CD4-positive, alpha-beta memory T cell (primary cell): ENCODE measurements at regions not wholly inside any gene's neighbourhood (a gene's known extent, or its start where the extent isn't known, plus 50 kb on each side); places are given as distances from the start of the nearest gene placed in this dataset.

Experiments
- CTCF ChIA-PET: fragments of 350-600 bp; sonication (Branson Sonifier 250); formaldehyde crosslinking; loops from one replicate; lab custom pipeline; 2021; ENCODE audit warnings: inconsistent platforms; ENCODE audit not compliant: partially characterized antibody; lab: Charles Lee
- POLR2A ChIA-PET: fragments of 350-600 bp; sonication (Branson Sonifier 250); formaldehyde crosslinking; loops from one replicate; lab custom pipeline; 2021; ENCODE audit not compliant: partially characterized antibody; lab: Charles Lee
- DNase-seq, 5 donors: peaks; one replicate each; pipeline versions ENCODE4 v3.0.0 to v3.0.0-alpha.2; 2020 to 2022; ENCODE audit warnings: mixed read lengths in 1 of 5
- H3K27ac ChIP-seq: one replicate; pipeline ENCODE4 v1.7.0; 2013; ENCODE audit warnings: low read depth, low read length
- H3K27me3 ChIP-seq: 2 replicates; pipeline ENCODE4 v1.7.0; 2013; ENCODE audit warnings: mild to moderate bottlenecking, low read length, moderate library complexity; ENCODE audit not compliant: insufficient read depth
- H3K36me3 ChIP-seq: 2 replicates; pipeline ENCODE4 v1.7.0; 2013; ENCODE audit warnings: mild to moderate bottlenecking, low read length, moderate library complexity; ENCODE audit not compliant: insufficient read depth
- H3K4me1 ChIP-seq: 2 replicates; pipeline ENCODE4 v1.7.0; 2013; ENCODE audit warnings: mild to moderate bottlenecking, low read length, moderate library complexity; ENCODE audit not compliant: insufficient read depth
- H3K4me3 ChIP-seq, 2 donors: one replicate each; pipeline ENCODE4 v1.7.0; 2013; ENCODE audit warnings: low read length in 2 of 2, mild to moderate bottlenecking in 1 of 2
- H3K9me3 ChIP-seq, 2 donors: one replicate each; pipeline ENCODE4 v1.7.0; 2013; ENCODE audit warnings: low read length in 2 of 2, control low read depth in 1 of 2; ENCODE audit not compliant: control insufficient read depth in 1 of 2
- H3K27ac Mint-ChIP-seq, 7 donors: one replicate each; pipeline ENCODE4 v1.8.0; 2020 to 2021; ENCODE audit warnings: mixed read lengths in 7 of 7, mild to moderate bottlenecking in 6 of 7, inconsistent platforms in 3 of 7, moderate library complexity in 3 of 7
- H3K27me3 Mint-ChIP-seq, 2 donors: one replicate each; pipeline ENCODE4 v1.8.0; 2020 to 2021; ENCODE audit warnings: mixed read lengths in 2 of 2
- H3K36me3 Mint-ChIP-seq, 2 donors: one replicate each; pipeline ENCODE4 v1.8.0; 2020 to 2021; ENCODE audit warnings: mixed read lengths in 2 of 2, inconsistent platforms in 1 of 2, mild to moderate bottlenecking in 1 of 2
- H3K4me1 Mint-ChIP-seq, 4 donors: one replicate each; pipeline ENCODE4 v1.8.0; 2020 to 2021; ENCODE audit warnings: mixed read lengths in 4 of 4, mild to moderate bottlenecking in 1 of 4
- H3K4me3 Mint-ChIP-seq, 8 donors: one replicate each; pipeline ENCODE4 v1.8.0; 2020 to 2021; ENCODE audit warnings: mixed read lengths in 8 of 8, mild to moderate bottlenecking in 7 of 8, moderate library complexity in 6 of 8, inconsistent platforms in 3 of 8
- H3K9me3 Mint-ChIP-seq, 8 donors: one replicate each; pipeline ENCODE4 v1.8.0; 2020 to 2021; ENCODE audit warnings: mixed read lengths in 8 of 8, mild to moderate bottlenecking in 5 of 8, inconsistent platforms in 3 of 8, moderate library complexity in 1 of 8
- intact Hi-C: fragments of 100-400 bp; cut with micrococcal nuclease; formaldehyde crosslinking; loops from one replicate; pipeline ENCODE4 v1.15.1; 2023

DNA sequence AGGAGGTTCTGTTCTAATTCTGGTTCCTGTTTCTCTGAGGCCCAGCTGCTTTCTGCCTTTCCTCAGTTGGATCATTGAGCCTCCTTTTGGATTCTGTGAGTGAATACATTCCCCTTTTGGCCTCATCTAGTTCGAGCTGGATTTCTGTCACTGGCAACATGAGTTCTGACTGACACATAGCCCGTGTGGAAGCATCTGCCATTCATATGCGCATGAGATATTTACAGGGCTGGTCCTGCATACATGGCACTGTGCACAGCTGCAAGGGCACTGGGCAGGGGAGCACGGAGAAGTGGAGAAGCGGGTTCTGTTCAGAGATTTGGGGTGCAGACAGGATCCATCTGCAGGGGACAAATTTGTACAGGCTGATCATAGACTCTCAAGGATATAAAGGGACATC lies 352.8 kb downstream of the RPS24 start:
- Mint-ChIP-seq H3K36me3 (no peaks in the 10 kb centered on the region), H3K27ac (no peak overlapping the region), H3K9me3 (no peaks in the 10 kb centered on the region), H3K4me1 (no peaks in the 10 kb centered on the region), H3K4me3 (no peak overlapping the region), H3K27me3 (peaks cover 0 to 26% of the 10 kb centered on the region in 2 donors)
- Histone ChIP-seq H3K27ac (no peak overlapping the region), H3K36me3 (no peaks in the 10 kb centered on the region), H3K4me3 (no peak overlapping the region), H3K27me3 (no peaks in the 10 kb centered on the region), H3K4me1 (no peaks in the 10 kb centered on the region), H3K9me3 (no peaks in the 10 kb centered on the region)
- intact Hi-C loops: no loop called here
- CTCF ChIA-PET: no interaction called here
- POLR2A ChIA-PET: no interaction called here
- no peak for DNase-seq

DNA sequence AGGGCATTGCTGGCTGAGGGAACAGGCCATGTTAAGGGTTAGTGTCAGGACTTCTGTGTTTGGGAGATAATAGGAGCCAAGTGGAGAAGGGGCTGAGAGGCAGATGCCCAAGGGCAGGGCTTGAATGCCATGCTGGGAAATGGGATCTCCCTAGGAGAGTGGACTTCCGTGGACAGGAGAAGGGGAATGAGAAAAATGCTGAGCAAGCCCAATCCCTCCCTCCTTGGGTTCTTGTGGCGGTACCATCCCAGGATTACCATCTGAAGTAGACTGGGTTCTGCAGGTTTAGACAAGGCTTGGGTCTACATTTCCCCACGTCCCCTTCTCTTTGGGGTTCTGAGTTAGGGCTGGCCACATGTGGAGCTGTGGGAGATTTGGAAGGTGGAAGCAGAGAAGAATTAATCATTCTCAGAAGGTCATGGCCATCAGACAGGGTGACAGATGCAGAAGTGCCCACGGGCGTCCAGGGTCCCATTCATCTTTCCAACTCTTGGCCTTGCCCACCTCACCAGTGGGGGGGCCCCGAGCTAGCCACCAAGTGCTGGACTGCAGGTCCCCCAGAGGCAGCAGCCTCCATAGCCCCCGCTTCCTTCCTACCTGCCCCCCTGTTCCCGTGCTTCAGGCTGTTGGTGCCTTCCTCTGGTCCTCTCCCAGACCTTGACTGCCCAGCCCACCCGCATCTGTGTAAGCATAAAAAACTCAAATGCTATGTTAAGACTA lies 354.8 kb downstream of the RPS24 start:
- Mint-ChIP-seq H3K27me3 (peaks cover 0 to 21% of the 10 kb centered on the region in 2 donors), H3K4me1 (no peaks in the 10 kb centered on the region), H3K9me3 (no peaks in the 10 kb centered on the region), H3K4me3 (no peak overlapping the region), H3K36me3 (no peaks in the 10 kb centered on the region), H3K27ac (no peak overlapping the region)
- Histone ChIP-seq H3K27ac (no peak overlapping the region), H3K4me3 (no peak overlapping the region), H3K36me3 (no peaks in the 10 kb centered on the region), H3K27me3 (no peaks in the 10 kb centered on the region), H3K9me3 (no peaks in the 10 kb centered on the region), H3K4me1 (no peaks in the 10 kb centered on the region)
- intact Hi-C loops: no loop called here
- ChIA-PET POLR2A (no interaction called here), CTCF (no interaction called here)
- no peak for DNase-seq

DNA sequence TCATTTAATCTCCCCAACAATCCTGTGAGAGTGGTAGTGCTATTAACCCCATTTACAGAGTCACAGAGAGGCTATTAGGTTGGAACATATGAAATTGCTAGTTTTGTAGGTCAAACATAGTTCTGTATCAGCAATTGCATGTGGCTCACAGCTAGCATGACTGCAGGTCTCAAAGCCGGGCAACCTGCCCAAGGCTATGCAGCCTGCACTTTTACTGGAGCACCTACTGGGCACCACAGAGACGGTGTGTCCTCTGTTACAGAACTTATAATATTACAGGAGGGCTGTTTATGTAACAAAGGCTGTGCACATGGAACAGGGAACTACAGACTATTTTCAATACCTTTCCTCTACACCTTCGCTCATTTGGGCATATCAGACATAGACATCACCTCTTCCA lies 355.8 kb downstream of the RPS24 start:
- Mint-ChIP-seq H3K27me3 (peaks cover 0 to 21% of the 10 kb centered on the region in 2 donors), H3K9me3 (no peaks in the 10 kb centered on the region), H3K4me1 (no peaks in the 10 kb centered on the region), H3K4me3 (no peak overlapping the region), H3K27ac (no peak overlapping the region), H3K36me3 (no peaks in the 10 kb centered on the region)
- Histone ChIP-seq H3K9me3 (no peaks in the 10 kb centered on the region), H3K4me1 (no peaks in the 10 kb centered on the region), H3K27ac (no peak overlapping the region), H3K36me3 (no peaks in the 10 kb centered on the region), H3K27me3 (no peaks in the 10 kb centered on the region), H3K4me3 (no peak overlapping the region)
- ChIA-PET CTCF (no interaction called here), POLR2A (no interaction called here)
- intact Hi-C loops: no loop called here
- DNase-seq: no peak

DNA sequence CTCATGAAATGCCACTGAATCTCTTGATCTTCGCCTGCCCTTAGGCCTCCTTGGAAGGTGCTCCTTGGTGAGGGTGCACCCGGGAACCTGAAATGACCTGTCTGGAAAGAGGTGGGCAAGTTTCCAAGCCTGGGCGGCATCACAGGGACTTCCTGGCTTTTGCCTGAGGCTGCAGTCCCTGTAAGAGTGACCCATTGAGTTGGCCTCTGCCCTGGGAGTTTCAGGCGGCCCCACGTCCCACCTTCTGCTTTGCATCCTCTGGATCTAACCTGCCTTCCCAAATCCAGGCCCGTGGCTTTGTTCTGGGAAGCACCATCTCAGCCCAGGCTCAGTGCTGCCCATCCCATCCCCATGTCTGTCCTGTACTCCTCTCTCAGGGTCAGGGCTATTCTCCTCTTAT lies 356.4 kb downstream of the RPS24 start:
- Mint-ChIP-seq H3K36me3 (no peaks in the 10 kb centered on the region), H3K27me3 (peaks cover 0 to 17% of the 10 kb centered on the region in 2 donors), H3K4me3 (no peak overlapping the region), H3K27ac (no peak overlapping the region), H3K9me3 (no peaks in the 10 kb centered on the region), H3K4me1 (no peaks in the 10 kb centered on the region)
- ChIA-PET POLR2A (no interaction called here), CTCF (interaction anchor here (1.0 kb wide), 1 partner anchor 9 kb away, joined by 3 read pairs; no protein-coding TSS in a partner anchor)
- DNase-seq: no peak
- H3K27ac ChIP-seq: no peak overlapping the region
- no peaks in the 10 kb centered on the region for H3K36me3 ChIP-seq
- no peaks in the 10 kb centered on the region for H3K27me3 ChIP-seq
- intact Hi-C loops: no loop called here
- H3K4me3 ChIP-seq: no peak overlapping the region
- no peaks in the 10 kb centered on the region for H3K9me3 ChIP-seq
- no peaks in the 10 kb centered on the region for H3K4me1 ChIP-seq

DNA sequence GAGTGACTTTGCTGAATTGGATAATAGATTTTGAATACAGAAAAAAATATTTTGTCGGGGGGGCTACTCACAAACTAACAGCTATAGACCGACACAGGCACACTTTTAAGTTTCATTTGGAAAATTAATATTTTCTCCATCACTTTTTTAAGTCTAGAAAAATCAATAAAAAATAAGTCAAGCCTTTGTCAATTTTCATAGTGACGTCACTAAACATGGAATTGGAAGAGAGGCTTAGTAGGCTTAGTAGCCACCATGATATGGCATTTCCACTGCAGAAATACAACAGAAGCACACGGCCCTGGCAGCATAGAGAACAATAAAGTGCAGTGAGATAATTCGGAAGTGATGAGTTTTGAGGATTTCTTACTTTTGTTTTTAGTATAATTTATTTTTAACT lies 357.2 kb downstream of the RPS24 start:
- Histone ChIP-seq H3K27ac (no peak overlapping the region), H3K4me1 (no peaks in the 10 kb centered on the region), H3K9me3 (no peaks in the 10 kb centered on the region), H3K4me3 (no peak overlapping the region), H3K36me3 (no peaks in the 10 kb centered on the region), H3K27me3 (no peaks in the 10 kb centered on the region)
- Mint-ChIP-seq H3K9me3 (no peaks in the 10 kb centered on the region), H3K4me3 (no peak overlapping the region), H3K27ac (no peak overlapping the region), H3K36me3 (no peaks in the 10 kb centered on the region), H3K4me1 (no peaks in the 10 kb centered on the region), H3K27me3 (peaks cover 0 to 12% of the 10 kb centered on the region in 2 donors)
- intact Hi-C loops: no loop called here
- no peak for DNase-seq
- POLR2A ChIA-PET: no interaction called here
- CTCF ChIA-PET: interaction anchor here (1.0 kb wide), 1 partner anchor 10 kb away, joined by 3 read pairs; no protein-coding TSS in a partner anchor

DNA sequence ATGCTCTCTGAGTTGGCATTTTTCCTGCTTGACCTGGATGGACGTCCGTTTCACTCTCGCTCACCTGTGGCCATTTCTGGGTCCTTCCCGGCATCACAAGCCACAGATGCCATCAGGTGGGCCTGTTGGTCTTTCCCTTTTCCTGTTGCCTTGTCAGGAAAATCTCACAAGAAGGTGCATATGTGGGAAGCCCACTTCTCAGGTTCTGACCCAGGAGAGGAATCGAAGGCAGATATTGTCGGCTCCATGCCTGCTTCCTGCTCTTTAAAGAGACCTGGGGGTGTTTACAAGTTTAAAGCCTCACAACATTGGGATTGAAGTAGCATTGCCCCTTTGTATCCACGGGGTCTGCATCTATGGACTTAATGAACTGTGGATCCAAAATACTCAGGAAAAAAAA lies 357.9 kb downstream of the RPS24 start:
- Mint-ChIP-seq H3K27ac (no peak overlapping the region), H3K4me1 (no peaks in the 10 kb centered on the region), H3K4me3 (no peak overlapping the region), H3K36me3 (no peaks in the 10 kb centered on the region), H3K9me3 (no peaks in the 10 kb centered on the region), H3K27me3 (peaks cover 0 to 9% of the 10 kb centered on the region in 2 donors)
- CTCF ChIA-PET: no interaction called here
- intact Hi-C loops: no loop called here
- Histone ChIP-seq H3K27ac (no peak overlapping the region), H3K27me3 (no peaks in the 10 kb centered on the region), H3K4me3 (no peak overlapping the region), H3K9me3 (no peaks in the 10 kb centered on the region), H3K4me1 (no peaks in the 10 kb centered on the region), H3K36me3 (no peaks in the 10 kb centered on the region)
- POLR2A ChIA-PET: no interaction called here
- no peak for DNase-seq

DNA sequence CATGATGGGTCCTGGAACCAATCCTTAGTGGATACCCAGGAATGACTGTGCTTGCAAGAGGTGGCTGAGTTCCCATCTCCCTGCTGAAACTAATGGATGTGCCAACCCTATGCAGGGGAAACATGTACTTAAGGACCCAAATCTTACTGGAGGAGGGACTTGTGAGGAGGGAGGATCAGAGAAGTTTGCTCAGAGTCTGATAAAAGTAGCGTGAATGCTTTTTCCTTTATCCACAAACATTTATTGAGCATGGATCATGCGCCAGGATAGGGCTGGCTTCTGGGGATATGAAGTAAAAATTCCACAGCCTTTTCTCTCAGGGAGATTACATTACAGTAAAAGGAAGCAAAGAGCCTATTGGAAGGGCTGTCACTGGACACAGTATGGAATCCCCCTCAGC lies 358.5 kb downstream of the RPS24 start:
- Histone ChIP-seq H3K27me3 (no peaks in the 10 kb centered on the region), H3K36me3 (no peaks in the 10 kb centered on the region), H3K4me1 (no peaks in the 10 kb centered on the region), H3K4me3 (no peak overlapping the region), H3K27ac (no peak overlapping the region), H3K9me3 (no peaks in the 10 kb centered on the region)
- Mint-ChIP-seq H3K4me3 (no peak overlapping the region), H3K27ac (no peak overlapping the region), H3K27me3 (peaks cover 0 to 9% of the 10 kb centered on the region in 2 donors), H3K9me3 (no peaks in the 10 kb centered on the region), H3K4me1 (no peaks in the 10 kb centered on the region), H3K36me3 (no peaks in the 10 kb centered on the region)
- CTCF ChIA-PET: no interaction called here
- intact Hi-C loops: no loop called here
- DNase-seq: no peak
- POLR2A ChIA-PET: no interaction called here
